IMR-90 (cell line): ENCODE measurements at regions not wholly inside any gene's neighbourhood (a gene's known extent, or its start where the extent isn't known, plus 50 kb on each side); places are given as distances from the start of the nearest gene placed in this dataset.

Experiments
- ATAC-seq: fragments of 200-7000 bp; cut with Tn5 transposase; 2 replicates; pipeline ENCODE4 v1.9.1; 2020; ENCODE audit warnings: low read depth, mild to moderate bottlenecking, moderate library complexity
- BruUV-seq: library from RNA; stranded (reverse); fragments of 400-500 nt; replicated peaks from 2 replicates; lab custom pipeline; 2021; lab: Mats Ljungman, UMichigan
- CTCF ChIA-PET: fragments of 300-600 bp; formaldehyde crosslinking; extraction: SDS; loops from one replicate; lab custom pipeline; 2021; ENCODE audit warnings: antibody characterized with exemption; lab: Yijun Ruan, JAX
- POLR2A ChIA-PET: fragments of 300-600 bp; sonication (Branson Sonifier 250); formaldehyde crosslinking; loops from one replicate; lab custom pipeline; 2022; ENCODE audit warnings: antibody characterized with exemption; ENCODE audit not compliant: unreplicated experiment; lab: Charles Lee
- DNase-seq: peaks from one replicate; pipeline ENCODE4 v3.0.0; 2013
- H2AFZ ChIP-seq: replicated peaks from 2 replicates; pipeline ENCODE3; 2013; ENCODE audit warnings: low read length, mild to moderate bottlenecking; ENCODE audit not compliant: poor library complexity
- H2AK5ac ChIP-seq: 2 replicates; pipeline ENCODE4 v1.6.1; 2013; ENCODE audit warnings: low read depth, low read length, inconsistent platforms
- H2AK9ac ChIP-seq: replicated peaks from 2 replicates; pipeline ENCODE3; 2013; ENCODE audit warnings: mild to moderate bottlenecking, low read depth, low read length, moderate library complexity; ENCODE audit not compliant: poor library complexity
- H2BK120ac ChIP-seq: 2 replicates; pipeline ENCODE4 v1.6.1; 2013; ENCODE audit warnings: low read depth, low read length, inconsistent platforms
- H2BK15ac ChIP-seq: 3 replicates; pipeline ENCODE4 v1.6.1; 2013; ENCODE audit warnings: low read depth, low read length, inconsistent platforms
- H2BK20ac ChIP-seq: 2 replicates; pipeline ENCODE4 v1.6.1; 2013; ENCODE audit warnings: low read depth, mild to moderate bottlenecking, inconsistent platforms, low read length, moderate library complexity
- H2BK5ac ChIP-seq: 2 replicates; pipeline ENCODE4 v1.6.1; 2013; ENCODE audit warnings: mild to moderate bottlenecking, low read depth, low read length, inconsistent platforms; ENCODE audit not compliant: poor library complexity, severe bottlenecking
- H3K14ac ChIP-seq: replicated peaks from 2 replicates; pipeline ENCODE4 v1.6.1; 2013; ENCODE audit warnings: low read depth, low read length, inconsistent platforms
- H3K18ac ChIP-seq: 2 replicates; pipeline ENCODE4 v1.6.1; 2013; ENCODE audit warnings: low read depth, low read length, control low read depth
- H3K23ac ChIP-seq: 2 replicates; pipeline ENCODE4 v1.6.1; 2013; ENCODE audit warnings: low read depth, low read length, inconsistent platforms
- H3K27ac ChIP-seq: 2 replicates; pipeline ENCODE4 v1.5.1; 2013; ENCODE audit warnings: mild to moderate bottlenecking, control low read depth, low read length; ENCODE audit not compliant: insufficient read depth
- H3K27me3 ChIP-seq: 2 replicates; pipeline ENCODE4 v1.6.1; 2013; ENCODE audit warnings: low read length; ENCODE audit not compliant: control insufficient read depth, insufficient read depth
- H3K36me3 ChIP-seq: 2 replicates; pipeline ENCODE4 v1.6.1; 2013; ENCODE audit warnings: low read length, mixed read lengths; ENCODE audit not compliant: control insufficient read depth, insufficient read depth
- H3K4ac ChIP-seq: 2 replicates; pipeline ENCODE4 v1.6.1; 2013; ENCODE audit warnings: low read depth, low read length, inconsistent platforms
- H3K4me1 ChIP-seq: 2 replicates; pipeline ENCODE4 v1.6.1; 2013; ENCODE audit warnings: low read length, mixed read lengths; ENCODE audit not compliant: control insufficient read depth, insufficient read depth
- H3K4me2 ChIP-seq: 2 replicates; pipeline ENCODE4 v1.6.1; 2013; ENCODE audit warnings: low read depth, mild to moderate bottlenecking, control low read depth, low read length, moderate library complexity
- H3K4me3 ChIP-seq: 2 replicates; pipeline ENCODE4 v1.5.1; 2013; ENCODE audit warnings: low read depth, mild to moderate bottlenecking, control low read depth, low read length, moderate library complexity; ENCODE audit not compliant: insufficient read depth
- H3K56ac ChIP-seq: 2 replicates; pipeline ENCODE4 v1.6.1; 2013; ENCODE audit warnings: low read length, inconsistent platforms; ENCODE audit not compliant: insufficient read depth; ENCODE audit errors: extremely low read depth
- H3K79me1 ChIP-seq, 2 experiments: 2 replicates each; pipeline ENCODE4 v1.6.1; 2013; ENCODE audit warnings: low read length in 2 of 2, inconsistent platforms in 1 of 2, low read depth in 1 of 2
- H3K9ac ChIP-seq: 2 replicates; pipeline ENCODE4 v1.6.1; 2013; ENCODE audit warnings: low read depth, low read length, control low read depth
- H3K9me1 ChIP-seq: 2 replicates; pipeline ENCODE4 v1.6.1; 2013; ENCODE audit warnings: low read length, inconsistent platforms; ENCODE audit not compliant: insufficient read depth
- H3K9me3 ChIP-seq: 2 replicates; pipeline ENCODE4 v1.6.1; 2013; ENCODE audit warnings: low read length; ENCODE audit not compliant: control insufficient read depth, insufficient read depth
- H4K20me1 ChIP-seq: 2 replicates; pipeline ENCODE4 v1.6.1; 2013; ENCODE audit warnings: low read length, inconsistent platforms; ENCODE audit not compliant: insufficient read depth
- H4K5ac ChIP-seq: 2 replicates; pipeline ENCODE4 v1.6.1; 2013; ENCODE audit warnings: mild to moderate bottlenecking, low read depth, low read length, control low read depth
- H4K8ac ChIP-seq, 2 experiments: 2 replicates each; pipeline ENCODE4 v1.6.1; 2013; ENCODE audit warnings: low read depth in 2 of 2, low read length in 2 of 2, control low read depth in 1 of 2, inconsistent platforms in 1 of 2
- H4K91ac ChIP-seq: 2 replicates; pipeline ENCODE4 v1.6.1; 2013; ENCODE audit warnings: low read depth, low read length, inconsistent platforms; ENCODE audit not compliant: insufficient read depth
- CEBPB ChIP-seq: IDR thresholded peaks from 2 replicates; pipeline ENCODE4 v1.6.1; 2012; ENCODE audit warnings: low read depth, low read length, improper control_type of control experiment
- CHD1 ChIP-seq: IDR thresholded peaks from 2 replicates; pipeline ENCODE4 v1.6.1; 2012; ENCODE audit warnings: low read depth, low read length, improper control_type of control experiment
- WGBS, 2 experiments: methylation state at CpG; one replicate each; pipeline versions ENCODE4 v1.1.5 to v1.1.7; 2013; ENCODE audit warnings: missing lambda C conversion rate in 2 of 2; ENCODE audit not compliant: insufficient read length in 1 of 2; ENCODE audit errors: extremely low coverage in 2 of 2; 5-methylcytosine and 5-hydroxymethylcytosine counted together
- dilution Hi-C: fragments of 300-500 bp; cut with HindIII; formaldehyde crosslinking; loops from one replicate; pipeline ENCODE4 v1.14.3; 2018; ENCODE audit warnings: low sequenced_read_pairs; ENCODE audit not compliant: unreplicated experiment
- in situ Hi-C: fragments of 300-500 bp; cut with MboI; formaldehyde crosslinking; loops from 3 replicates; pipeline ENCODE4 v1.14.3; 2019; ENCODE audit warnings: low sequenced_read_pairs, inconsistent platforms, mixed read lengths
- intact Hi-C: fragments of 100-400 bp; cut with micrococcal nuclease; formaldehyde crosslinking; loops from 2 replicates; pipeline ENCODE4 v1.10.0; 2022

GRCh38 chr1:62384276-62385005 is 52.4 kb upstream of the USP1 start:
- intact Hi-C loops: no loop called here
- Histone ChIP-seq H2BK5ac (no peak overlapping the region), H2AFZ (no peak overlapping the region), H3K27me3 (no peaks in the 10 kb centered on the region), H3K9me1 (no peaks in the 10 kb centered on the region), H3K14ac (no peak overlapping the region), H3K18ac (no peak overlapping the region), H2BK20ac (no peak overlapping the region), H3K9me3 (no peaks in the 10 kb centered on the region), H3K27ac (no peak overlapping the region), H2BK120ac (no peak overlapping the region), H3K9ac (no peak overlapping the region), H2AK9ac (no peak overlapping the region), H4K91ac (no peak overlapping the region), H2AK5ac (no peak overlapping the region), H3K4me3 (no peak overlapping the region), H4K20me1 (no peaks in the 10 kb centered on the region), H4K5ac (no peak overlapping the region), H3K36me3 (no peaks in the 10 kb centered on the region), H3K4me1 (peaks cover 2% of the 10 kb centered on the region; the same call in 1 of the 2 replicates), H3K56ac (no peak overlapping the region), H3K4me2 (no peak overlapping the region), H4K8ac (no peak overlapping the region), H2BK15ac (no peak overlapping the region), H3K4ac (no peak overlapping the region), H3K23ac (no peak overlapping the region), H3K79me1 (no peaks in the 10 kb centered on the region)
- 45% methylated on average over 2 of the region's 7 CpGs; no CpG with 5 or more reads in 1 of the 2 experiments for WGBS, 2 experiments
- no TSS peak for BruUV-seq
- ChIA-PET CTCF (no interaction called here), POLR2A (no interaction called here)
- dilution Hi-C loops: no loop called here
- TF ChIP-seq CEBPB (peak; percentile 55; the same call in 1 of the 2 replicates), CHD1 (no peak)
- in situ Hi-C loops: no loop called here
- ATAC-seq (peak; percentile 89), DNase-seq (peak; percentile 86)
